ENCODE measurements at regions not wholly inside any gene's neighbourhood (a gene's known extent, or its start where the extent isn't known, plus 50 kb on each side); places are given as distances from the start of the nearest gene placed in this dataset.

- TF ChIP-seq, protein P1, sequence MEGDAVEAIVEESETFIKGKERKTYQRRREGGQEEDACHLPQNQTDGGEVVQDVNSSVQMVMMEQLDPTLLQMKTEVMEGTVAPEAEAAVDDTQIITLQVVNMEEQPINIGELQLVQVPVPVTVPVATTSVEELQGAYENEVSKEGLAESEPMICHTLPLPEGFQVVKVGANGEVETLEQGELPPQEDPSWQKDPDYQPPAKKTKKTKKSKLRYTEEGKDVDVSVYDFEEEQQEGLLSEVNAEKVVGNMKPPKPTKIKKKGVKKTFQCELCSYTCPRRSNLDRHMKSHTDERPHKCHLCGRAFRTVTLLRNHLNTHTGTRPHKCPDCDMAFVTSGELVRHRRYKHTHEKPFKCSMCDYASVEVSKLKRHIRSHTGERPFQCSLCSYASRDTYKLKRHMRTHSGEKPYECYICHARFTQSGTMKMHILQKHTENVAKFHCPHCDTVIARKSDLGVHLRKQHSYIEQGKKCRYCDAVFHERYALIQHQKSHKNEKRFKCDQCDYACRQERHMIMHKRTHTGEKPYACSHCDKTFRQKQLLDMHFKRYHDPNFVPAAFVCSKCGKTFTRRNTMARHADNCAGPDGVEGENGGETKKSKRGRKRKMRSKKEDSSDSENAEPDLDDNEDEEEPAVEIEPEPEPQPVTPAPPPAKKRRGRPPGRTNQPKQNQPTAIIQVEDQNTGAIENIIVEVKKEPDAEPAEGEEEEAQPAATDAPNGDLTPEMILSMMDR (IDR thresholded peaks at IDR 0.05) = no peak
- TF ChIP-seq POLR2A (IDR thresholded peaks at IDR 0.05) = no peak
Observed at GRCh38 chr12:116392061-116392460, 114.6 kb upstream of the MED13L start.
